ENCODE measurements at regions not wholly inside any gene's neighbourhood (a gene's known extent, or its start where the extent isn't known, plus 50 kb on each side); places are given as distances from the start of the nearest gene placed in this dataset.
"Not testable (repeated sequence)": the region's sequence is repeated elsewhere in the genome, so short reads cannot be mapped to it uniquely, and the experiment has no call there.

DNA sequence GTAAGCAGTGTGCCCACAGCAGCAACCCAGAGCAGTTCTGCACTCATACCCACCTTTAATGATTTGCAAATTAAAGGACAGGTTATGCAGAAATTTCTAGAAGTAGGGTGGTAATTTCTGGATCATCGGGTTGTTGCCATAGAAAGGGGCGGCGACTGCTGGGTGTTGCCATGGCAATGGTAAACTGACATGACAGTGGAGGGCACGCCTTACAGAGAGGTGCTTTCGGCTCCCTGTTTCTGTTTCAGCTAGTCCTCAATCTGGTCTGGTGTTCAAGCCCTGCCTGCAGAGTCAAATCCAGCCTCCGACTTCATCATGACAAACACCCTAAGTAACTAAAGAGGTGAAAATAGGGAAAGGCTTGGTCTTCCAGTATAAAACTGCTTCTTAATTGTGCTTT lies 667.7 kb downstream of the SOCS6 start:
- no peak for FAIRE-seq

DNA sequence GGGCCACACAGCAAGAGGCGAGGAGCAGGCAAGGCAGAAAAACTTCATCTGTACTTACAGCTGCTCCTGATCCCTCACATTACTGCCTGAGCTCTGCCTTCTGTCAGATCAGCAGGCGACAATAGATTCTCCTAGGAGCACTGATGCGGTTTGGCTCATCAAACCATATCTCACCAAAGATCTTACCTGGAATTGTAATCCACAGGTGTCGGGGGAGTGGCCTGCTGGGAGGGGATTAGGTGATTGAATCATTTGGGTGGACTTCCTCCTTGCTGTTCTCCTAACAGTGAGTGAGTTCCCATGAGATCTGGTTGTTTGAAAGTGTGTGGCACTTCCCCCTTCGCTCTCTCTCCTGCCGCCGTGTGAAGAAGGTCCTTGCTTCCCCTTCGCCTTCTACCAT lies 647.3 kb downstream of the SOCS6 start:
- no peak for FAIRE-seq

DNA sequence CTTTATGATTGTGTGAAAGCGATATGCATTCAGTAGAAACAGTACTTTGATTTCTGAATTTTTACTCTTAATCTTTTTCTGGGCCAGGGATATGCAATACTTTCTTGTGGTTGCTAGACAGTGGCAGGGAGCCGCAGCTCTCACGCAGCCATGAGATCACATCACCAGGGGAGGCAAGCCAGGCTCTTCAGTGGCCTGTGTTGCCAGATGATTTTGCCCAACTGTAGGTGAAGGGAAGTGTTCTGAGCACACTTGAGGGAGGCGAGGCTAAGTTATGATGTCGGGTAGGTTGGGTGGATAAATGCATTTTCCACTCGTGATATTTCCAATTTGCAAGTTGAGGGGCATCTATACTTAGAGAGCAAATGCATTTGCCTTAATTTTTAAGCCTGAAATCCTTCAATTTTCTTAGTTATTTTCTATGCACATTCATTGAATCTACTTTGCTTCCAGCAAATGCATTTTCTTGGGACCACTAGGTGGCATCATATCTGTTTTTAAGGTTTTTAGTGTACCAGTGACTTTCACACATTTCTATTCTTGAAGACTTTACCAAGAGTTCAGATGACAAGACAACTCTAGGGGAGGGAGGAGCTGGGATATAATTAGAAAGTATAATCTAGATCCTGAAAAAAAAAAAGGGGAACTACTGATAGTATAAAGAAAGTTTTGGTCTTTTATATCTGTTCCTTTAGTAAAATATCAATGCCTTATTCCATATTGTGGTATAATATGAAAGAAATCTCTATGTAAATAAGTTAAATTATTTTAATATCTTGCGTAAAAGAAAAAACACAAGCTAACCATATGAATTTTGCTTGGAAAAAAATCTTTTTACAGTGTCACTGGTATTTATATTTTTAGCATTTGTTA lies 643.3 kb downstream of the SOCS6 start:
- FAIRE-seq = no peak

DNA sequence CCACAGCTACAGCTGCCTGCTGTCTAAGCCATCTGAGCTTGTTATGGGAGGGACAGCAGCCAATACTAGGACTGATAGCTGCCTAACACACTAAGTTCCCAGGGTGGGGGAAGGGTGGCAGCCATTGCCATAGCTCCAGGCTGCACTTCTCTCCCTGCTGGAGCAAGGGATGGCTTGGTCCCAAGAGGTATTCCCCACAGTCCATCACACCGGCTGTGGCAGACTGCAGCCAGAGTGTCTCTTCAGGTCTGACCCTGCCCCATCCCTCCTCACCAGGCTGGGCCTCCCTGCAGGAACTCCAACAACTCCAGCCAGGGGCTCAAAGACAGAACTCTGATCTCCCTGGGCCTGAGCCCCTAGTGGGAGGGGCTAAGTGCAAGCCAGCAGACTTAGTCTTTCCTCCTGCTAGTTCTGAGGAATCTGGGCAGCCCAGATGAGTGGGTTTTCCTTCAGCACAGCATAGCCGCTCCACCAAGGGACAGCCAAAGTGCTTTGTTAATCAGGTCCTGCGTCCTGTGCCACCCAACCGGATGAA lies 632.1 kb downstream of the SOCS6 start:
- no peak for FAIRE-seq

DNA sequence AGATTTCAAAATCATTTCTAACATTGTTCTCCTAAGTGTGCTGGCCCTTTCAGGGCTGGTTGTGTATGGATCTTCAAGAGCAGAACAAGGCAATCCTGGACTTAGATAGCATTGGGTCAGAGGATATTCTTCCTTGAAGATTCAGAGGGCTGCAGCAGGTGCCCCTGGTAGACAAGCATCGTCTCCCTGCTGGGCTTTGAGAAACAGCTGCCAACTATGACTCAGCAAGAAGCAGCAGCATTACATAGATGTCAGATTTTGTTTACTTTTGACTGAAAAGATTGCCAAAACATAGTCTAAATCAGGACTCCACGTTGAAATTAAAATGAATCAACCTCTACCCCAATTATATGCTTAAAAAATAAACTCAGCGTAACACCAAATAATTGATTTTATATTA lies 618.8 kb downstream of the SOCS6 start:
- FAIRE-seq = no peak

DNA sequence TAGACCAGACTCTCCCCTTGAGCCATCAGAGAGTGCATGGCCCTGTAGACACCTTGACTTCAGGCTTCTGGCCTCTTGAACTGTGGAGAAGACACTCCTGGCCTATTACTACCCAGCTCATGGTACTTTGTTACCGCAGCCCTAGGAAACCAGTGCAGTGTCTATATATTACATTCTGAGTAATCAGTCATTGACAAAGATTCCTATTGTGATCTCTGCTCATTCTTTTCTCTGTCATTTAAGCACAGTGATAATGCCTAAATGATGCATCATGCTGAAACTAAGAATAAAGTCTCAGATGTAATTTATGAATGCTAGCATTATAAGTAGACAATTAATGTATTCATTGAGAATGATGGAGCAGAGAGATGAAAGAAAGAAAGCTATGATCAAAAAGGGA lies 603.5 kb downstream of the SOCS6 start:
- FAIRE-seq = no peak

DNA sequence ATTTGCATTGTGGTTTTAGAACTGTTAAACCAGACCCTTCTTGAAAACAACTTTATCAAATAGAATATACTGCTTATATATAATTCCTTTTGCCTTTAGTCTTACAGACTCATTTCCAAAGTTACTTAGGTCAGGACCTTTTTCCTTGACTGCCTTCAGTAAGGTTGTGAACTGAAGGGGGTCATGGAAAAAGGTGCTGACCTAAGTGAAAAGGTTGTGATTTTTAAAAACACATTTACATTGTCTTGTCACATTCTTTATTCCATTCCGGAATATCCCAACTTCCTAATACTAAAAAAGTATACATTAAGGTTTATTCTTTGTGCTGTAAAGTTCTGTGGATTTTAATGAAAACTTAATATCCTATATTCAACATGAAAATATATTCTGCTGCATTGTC lies 581.4 kb downstream of the SOCS6 start:
- no peak for FAIRE-seq

DNA sequence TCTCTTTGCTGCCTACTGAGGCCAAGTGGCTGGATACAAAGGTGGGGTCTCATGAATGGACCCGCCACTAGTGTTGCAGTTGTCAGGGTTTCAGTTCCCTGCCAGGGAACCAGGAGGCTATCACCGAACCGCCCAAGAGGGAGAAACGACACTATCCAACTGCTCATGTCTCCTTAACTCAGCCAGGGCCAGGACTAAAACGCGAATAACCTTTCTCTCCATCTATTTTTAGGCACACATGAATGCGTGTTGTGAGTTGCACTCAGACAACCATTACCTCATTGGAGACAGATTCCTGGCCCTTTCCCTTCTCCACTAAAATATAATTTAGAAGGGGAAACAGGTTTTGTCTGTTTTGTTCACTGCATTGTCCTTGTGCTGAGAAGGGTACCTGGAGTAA lies 559.5 kb downstream of the SOCS6 start:
- FAIRE-seq = no peak

DNA sequence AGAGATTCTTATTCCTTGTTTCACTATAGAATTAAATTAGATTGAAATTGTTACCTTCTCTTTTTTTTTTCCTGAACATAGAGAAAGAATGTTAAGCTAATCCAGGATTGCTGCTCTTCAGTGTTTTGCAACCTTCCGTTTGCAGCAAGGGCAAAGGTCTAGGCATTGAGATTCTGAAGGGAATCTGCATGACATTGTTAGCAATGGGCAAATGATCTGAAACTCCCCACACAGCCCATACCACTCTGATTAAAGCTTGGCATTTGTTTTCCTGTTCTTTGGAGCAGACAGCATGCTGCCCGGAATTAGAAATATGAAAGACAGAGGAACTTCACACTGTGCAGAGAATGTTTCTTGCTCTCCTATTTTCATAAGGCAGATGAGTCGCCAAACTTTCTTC lies 551.8 kb downstream of the SOCS6 start:
- FAIRE-seq = no peak

DNA sequence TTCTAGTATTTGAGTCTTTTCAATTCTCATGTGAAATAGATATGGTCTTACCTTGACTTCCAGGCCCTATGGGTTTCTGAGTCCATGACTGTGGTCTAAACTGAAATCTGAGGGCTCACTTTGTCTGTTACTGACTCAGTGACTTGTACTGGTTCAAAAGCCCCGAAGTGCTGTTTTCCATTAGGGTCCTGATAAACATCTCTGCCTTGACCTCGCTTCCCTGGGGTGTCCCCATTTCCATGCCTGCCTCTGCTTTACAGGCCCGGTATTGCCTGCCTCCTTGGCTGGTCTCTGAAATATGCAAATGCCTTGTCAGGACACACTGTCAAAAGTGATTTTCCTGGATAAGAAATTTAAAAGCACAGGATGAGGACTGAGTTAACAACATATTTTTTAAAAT lies 538.8 kb downstream of the SOCS6 start:
- no peak for FAIRE-seq

DNA sequence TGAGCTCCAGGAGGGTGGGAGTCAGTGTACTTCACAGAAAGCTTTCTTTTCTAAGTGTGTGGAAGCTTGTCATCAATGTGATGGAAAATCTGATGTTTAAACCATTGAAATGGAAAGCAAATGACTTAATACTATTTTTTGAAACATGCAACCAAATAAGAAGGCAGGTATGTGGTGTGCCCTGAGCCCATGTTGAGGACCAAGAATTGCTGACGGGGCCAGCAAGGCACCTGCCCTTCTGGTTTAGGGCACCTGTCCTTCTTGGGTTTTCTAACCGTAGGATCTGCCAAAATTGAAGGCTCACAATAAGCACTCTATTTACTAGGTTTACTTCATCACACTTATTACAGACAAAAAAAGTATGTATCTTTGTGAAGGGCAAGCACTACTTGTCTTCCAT lies 537.7 kb downstream of the SOCS6 start:
- no peak for FAIRE-seq

DNA sequence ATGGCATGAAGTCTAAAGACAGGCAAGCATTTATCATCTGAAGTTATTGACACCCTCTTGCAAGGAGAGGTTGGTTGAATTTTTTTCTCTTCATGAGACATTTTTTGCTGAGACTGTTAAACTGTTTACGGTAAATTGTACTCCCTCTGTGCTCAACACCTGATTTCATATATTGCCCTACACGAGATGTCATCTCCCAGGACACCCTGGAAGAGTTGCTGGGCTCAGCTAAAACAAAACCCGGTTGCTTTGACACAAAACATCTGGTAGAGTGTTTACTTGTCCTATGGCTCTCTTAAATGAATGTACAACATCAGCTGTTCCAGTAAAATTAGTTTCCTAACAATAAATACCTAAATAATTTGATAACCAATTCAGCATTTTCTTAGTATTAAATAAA lies 533.8 kb downstream of the SOCS6 start:
- no peak for FAIRE-seq

DNA sequence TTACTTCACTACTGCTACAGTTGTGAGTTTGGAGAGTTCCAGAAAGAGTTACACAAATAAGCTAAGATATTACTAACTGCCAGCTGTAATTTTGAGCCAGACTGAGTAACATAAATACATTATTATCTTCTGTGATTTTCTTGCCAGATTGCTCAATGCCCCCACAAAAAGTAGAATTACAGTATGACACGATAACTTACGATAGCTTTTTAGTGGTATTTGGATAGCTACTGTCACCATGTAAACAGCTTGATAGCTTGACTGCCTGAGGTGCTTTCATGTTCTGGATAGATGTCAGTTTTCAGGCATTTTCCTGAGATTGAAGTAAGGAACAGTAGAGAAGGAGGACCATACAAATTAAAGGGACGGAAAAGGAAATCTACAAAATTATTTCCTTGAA lies 533.3 kb downstream of the SOCS6 start:
- FAIRE-seq = no peak

DNA sequence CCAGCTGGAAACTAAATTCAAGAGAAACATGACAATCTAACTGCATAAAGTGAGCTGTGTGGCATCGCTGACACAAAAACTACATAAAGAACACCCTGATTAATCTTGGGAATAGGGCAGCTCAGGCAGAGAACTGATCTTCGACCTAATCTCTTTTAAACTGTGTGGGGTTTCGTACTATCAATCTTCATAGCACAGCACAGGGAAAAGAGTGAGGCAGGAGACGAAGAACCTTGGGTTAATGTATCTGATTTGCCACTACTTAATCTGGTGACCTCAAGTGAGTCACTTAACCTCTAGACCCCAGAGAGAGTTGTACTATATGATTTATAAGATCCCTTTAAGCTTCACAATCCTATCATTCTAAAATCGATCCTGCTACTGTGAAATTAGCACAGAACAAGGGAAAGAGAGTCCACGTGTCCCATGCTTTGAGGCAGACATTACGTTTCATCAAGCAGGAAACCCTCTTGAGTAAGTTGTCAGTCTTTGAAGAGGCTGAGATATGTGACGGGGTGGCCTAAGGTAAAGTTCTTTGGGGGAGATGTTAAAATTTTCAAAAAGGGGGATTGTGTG lies 519.7 kb downstream of the SOCS6 start:
- no peak for FAIRE-seq

DNA sequence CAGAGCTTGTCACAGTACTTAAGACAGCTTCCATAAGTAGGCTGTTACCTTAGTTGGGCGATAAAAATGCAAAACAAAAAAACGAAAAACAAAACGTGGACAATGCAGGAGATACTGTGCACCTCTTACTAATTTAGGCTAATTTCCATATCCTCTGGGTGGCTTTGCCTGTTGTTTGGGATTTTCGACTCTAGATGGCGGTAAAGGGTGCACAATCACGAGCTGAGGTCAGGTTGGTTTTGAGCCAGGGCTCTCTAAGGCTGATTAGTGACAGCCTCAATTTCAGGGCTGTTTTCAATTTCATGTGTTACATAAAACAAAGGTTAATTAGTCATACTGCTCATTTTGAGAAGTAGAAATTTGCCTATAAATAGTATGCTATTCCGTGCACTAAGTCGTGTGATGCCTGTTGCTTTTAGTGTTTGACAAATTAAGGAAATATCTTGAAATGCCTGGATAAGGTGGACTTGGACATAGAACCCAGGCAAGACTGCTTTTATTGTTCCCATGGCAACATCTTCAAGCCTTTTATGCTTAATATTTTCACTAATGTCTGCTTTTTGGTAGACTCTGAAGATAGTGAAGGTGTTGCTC lies 493.1 kb downstream of the SOCS6 start:
- no peak for FAIRE-seq

DNA sequence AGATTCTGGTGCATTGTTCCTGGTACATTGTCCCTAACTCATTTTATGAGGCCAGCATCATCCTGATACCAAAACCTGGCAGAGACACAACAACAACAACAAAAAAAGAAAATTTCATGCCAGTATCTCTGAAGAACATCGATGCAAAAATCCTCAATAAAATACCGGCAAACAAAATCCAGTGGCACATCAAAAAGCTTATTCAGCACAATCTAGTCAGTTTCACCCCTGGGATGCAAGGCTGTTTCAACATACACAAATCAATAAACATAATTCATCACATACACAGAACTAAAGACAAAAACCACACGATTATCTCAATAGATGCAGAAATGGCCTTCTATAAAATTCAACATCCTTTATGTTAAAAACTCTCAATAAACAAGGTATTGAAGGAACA lies 477.4 kb downstream of the SOCS6 start:
- not testable (repeated sequence) for FAIRE-seq

DNA sequence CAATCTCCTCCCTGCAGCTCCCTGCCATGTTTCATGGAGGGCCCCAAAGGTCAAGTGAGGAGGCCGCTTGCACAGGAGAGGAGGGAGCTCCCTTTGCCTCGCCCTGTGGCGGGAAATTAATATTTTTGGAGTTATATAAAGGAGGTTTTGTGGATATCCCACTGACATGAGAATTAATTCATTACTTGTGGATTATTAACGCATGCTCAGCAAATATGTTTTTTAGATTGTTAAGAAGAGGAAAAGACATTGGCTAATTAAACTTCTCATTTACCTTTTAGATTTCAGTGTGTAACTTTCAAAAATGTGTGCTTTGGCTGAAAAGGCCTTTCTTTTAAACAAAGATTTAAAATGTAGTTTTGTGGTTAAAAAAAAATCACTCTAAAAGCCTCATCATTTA lies 474.0 kb downstream of the SOCS6 start:
- no peak for FAIRE-seq

DNA sequence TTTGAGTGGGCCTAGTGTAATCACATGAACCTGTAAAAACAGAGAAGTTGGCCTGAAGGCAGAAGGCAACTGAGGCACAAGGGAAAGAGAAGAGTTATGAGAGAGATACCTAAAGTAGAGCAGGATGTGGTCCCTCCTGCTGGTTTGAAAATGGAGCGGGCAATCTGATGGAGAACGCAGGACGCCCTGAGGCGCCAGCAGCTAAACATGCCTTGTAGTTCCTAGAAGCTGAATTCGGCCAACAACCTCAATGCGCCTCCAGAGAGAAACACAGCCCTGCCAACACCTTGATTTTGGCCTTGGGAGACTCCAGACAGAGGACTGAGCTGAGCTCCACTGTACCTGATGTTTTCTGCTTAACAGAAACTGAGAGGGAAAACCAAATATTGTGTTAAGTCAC lies 469.9 kb downstream of the SOCS6 start:
- FAIRE-seq = no peak

DNA sequence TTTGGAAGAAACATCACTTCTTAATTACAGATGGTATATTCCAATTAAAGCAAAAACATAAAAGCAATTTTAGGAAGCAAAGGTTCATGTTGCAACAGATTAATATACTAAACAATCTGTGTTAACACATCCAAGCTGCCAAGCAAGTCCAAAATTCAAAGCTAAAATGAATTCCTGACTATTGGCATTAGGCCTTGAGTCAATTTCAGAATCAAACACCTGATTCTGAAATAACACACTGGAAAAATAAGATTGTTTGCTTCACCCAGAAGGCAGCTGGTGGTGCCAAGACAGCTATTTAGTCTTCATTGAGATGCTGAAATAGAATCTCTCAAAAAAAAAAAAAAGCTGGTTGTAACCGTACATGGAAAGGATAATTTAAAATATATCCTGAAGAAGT lies 465.6 kb downstream of the SOCS6 start:
- FAIRE-seq = no peak

DNA sequence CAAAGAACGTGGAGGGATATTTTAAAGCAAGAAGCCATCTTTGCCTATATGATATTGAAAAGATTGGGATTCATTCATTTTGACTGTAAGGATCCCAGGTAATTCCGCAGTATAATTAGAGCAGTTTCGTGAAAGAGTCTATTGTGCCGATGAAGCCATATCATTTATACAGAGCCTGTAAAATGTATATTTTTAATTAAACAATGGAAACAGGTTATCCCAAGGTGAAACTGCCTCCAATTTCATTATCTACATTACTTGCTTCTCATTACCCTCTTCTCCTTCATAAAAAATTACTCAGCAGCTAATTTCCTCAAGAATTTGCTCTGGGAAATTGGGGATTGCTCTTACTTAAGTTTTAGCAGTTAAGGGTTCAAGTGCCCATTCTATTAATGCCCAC lies 444.1 kb downstream of the SOCS6 start:
- FAIRE-seq = no peak

DNA sequence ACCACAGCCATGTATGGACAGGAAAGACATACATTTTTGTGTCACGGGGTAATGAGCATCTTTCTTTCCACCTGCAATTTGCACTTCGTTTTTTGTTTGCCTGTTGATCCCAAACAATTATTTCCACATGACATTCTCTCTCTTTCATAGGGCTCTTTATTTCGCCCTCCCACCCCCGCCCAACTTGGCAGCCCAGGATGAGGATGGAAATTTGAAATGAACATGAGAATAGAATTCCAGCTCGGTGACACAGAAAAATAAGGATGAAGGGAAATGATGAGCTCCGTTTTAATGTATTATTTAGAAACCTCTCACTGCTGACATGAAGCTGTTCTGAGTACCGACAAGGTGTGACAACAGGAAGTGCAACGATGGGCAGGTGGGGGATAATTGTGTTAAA lies 443.3 kb downstream of the SOCS6 start:
- no peak for FAIRE-seq

DNA sequence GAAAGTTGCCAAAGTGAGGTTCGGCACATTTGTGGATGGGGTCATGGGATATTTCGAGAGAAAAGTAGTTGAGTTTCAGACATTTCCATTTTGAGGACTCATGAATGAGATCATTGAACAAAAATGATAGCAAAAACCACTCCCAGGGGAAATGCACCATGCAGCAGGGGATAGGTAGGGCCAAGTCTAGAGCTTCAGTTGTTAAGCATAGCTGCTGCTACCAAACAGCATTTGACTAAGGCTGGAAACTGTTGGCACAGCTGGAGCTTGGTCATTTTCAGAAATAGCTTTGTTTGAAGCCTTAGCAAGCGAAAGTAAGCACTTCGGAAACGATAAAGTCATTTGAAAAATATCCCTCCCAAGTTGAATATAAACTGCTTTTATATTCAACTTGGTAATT lies 431.8 kb downstream of the SOCS6 start:
- no peak for FAIRE-seq

DNA sequence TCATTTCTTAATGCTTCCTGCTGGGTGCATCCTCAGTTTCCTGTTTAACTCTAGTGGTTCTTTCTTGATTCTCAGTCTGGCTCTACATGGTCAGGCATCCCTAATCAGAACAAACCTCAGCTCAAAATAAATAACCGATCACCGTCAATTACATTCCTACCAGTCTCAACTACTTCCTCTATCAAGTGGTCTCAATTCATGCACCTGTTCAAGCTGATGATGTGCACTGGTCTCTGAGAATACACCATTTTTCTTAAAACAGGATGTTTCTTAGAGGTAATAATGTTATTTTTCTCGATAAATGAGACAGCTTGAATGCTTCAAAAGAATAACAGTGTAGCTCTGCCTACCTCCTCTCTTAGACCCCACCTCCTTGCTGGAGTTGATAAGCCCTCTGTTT lies 420.9 kb downstream of the SOCS6 start:
- no peak for FAIRE-seq

DNA sequence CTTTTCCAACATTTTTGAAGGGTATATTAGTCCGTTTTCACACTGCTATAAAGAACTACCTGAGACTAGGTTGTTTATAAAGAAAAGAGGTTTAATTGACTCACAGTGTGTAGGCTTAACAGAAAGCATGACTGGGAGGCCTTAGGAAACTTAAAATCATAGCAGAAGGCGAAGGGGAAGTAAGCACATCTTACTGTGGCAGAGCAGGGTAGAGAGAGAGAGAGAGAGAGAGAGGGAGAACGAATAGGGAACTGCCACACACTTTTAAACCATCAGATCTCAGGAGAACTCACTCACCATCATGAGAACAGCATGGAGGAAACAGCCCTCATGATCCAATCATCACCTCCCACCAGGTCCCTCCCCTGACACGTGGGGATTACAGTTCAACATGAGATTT lies 420.3 kb downstream of the SOCS6 start:
- no peak for FAIRE-seq
